GM20000 (cell line): ENCODE measurements at regions not wholly inside any gene's neighbourhood (a gene's known extent, or its start where the extent isn't known, plus 50 kb on each side); places are given as distances from the start of the nearest gene placed in this dataset.

Source experiments
- DNase-seq: peaks from one replicate; pipeline ENCODE4 v3.0.0; 2012; ENCODE audit warnings: low spot score
- CTCF ChIP-seq: IDR thresholded peaks from 2 replicates; pipeline ENCODE4 v1.5.1; 2012; ENCODE audit warnings: mild to moderate bottlenecking, control low read depth; ENCODE audit errors: extremely low read depth, missing control alignments

DNA sequence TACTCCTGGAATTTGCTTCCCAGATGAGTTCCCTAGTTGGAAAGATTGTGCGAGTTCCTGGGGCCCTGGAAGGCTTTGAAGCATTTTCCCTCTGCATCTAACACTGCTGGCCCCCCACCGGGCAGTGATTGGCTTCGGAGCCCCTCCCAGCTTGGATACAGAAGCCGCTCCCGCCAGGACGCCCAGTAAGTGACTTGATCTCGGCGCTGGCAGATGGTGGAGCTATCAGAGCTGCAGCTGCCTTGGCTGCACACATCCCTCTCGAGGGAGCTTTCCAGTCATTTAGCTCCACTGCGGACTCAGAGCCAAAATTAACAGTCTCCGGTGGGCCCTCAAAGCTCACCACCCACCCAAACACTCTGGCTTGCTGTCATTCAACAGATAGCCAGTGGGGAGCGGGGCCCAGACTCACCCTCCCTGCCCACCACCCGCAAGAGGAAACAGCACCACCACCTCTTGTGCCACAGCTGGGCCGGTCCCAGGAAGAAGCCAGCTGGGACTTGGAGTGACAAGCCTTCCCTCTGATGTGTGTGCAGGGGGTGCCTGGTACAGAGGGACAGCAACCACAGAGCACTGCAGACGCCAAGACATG lies 162.3 kb downstream of the TRIM29 start:
- DNase-seq = no peak
- no peak for TF ChIP-seq CTCF

GRCh38 chr11:119974467-119974866 lies 163.4 kb downstream of the TRIM29 start:
- DNase-seq = no peak
- TF ChIP-seq CTCF = no peak

GRCh38 chr11:119974051-119974450 lies 163.9 kb downstream of the TRIM29 start:
- TF ChIP-seq CTCF = no peak
- DNase-seq = no peak

DNA sequence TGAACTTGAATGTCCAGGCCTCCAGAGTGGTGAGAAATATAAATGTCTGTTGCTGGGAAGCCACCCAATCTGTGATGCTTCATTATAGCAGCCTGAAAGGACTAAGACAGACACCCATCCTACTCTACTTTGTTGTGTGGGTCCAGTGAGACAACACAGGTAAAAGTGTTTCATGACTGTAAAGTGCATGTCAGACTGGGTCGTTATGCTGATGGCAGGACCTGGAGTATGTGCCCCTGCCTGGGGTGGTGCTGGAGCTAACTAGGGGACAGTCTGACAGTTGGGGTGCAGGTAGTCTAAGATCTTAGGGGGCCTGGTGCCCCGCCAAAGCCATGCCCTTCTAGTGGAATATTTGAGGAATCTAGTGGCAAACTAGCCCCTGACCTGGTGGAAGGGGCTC lies 165.6 kb downstream of the TRIM29 start:
- no peak for TF ChIP-seq CTCF
- DNase-seq = no peak

DNA sequence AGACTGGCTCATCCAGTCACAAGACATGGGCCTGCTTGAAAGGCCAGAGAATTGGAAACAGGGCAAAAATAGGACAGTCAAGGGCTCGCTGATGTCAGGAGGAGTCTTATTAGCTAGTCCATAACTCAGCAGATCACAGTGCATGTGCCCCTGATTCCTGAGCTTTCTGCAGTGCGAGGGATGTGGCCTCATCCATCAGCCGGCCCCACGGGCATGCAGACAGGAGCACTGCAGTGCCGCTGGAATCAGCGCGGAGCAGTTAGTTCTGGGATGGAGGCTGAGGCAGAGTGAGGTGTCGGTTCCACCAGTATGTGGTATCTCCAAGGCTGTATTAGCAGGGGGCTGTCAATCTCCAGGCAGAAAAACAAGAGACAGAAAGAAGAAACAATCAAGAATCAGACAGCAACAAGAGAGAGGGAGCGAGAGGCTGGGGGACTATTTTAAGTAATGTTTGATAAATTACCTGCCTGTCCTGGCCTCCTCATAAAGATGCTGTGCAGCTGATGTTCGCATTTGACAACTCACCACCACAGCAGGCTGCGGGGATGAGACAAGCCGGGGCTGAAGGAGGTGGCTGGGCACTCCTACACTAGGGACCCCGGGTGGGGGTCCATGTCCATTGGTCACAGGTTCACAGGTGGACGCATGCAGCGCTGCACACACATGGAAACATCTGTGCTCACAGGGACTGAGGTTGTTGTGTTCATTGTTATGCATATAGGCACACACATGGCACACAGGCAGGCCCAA lies 167.2 kb downstream of the TRIM29 start:
- no peak for TF ChIP-seq CTCF
- DNase-seq = no peak

DNA sequence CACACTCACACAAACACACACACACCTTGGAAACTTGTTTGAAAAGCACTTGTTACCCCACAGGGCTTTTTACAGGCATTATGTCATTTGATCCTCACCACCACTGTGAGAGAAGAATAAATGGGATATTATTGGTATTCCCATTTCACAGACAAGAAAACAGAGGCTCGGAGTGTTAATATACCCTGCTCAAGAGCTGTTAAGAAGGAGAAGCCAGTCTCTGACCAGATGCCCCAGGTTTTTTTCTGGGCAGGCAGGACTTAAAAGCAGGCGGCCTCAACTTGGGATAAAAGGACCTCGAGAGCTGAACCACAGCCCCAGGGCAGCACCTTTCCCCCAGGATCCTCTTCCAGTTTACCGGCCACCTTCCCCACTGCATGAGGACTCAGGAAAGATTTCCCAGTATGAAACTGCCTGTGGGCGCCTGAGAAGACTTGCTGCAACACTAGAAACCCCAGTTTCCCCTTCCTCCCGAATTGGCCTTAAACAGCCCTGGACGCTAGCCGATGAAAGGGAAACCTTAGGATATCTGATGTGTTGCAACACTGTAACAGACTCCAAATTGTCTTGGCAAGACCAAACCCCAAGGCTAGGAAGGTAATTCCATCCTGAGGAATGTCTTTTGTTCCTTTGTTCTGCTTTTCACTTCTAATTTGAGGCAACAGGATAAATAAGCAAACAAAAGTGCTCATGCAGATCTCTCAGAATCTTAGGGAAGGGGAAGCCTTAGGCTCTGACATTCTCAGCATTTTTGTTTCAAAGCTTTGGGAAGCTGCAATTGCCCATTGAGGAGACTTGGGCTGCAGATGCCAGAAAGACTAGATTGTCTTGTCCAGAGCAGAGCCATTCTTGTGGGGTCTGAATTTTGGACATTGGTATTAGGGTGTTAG lies 173.5 kb downstream of the TRIM29 start:
- DNase-seq = no peak
- no peak for TF ChIP-seq CTCF

DNA sequence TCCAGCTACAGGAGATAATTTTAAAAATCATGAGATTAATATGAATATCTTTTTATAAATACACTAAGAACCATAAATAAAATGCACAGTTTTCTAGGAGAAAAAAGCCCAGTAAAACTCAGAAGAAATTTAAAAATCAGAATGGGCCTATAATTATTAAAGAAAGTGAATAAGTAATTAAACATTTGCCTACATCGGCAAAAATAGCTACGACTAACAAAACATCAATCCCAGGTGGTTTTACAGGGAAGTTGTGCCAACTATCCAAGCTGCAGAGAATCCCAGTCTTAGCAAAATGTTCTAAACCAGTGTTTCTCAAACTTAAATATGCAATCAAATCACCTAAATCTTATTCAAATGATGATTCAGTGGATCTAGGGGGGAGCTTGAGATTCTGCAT lies 180.0 kb downstream of the TRIM29 start:
- DNase-seq = no peak
- TF ChIP-seq CTCF = no peak
